ENCODE measurements at regions not wholly inside any gene's neighbourhood (a gene's known extent, or its start where the extent isn't known, plus 50 kb on each side); places are given as distances from the start of the nearest gene placed in this dataset.

- no peak for DNase-seq (ENCODE audit: low spot score)
Observed at GRCh38 chr6:30272032-30272431, 54.7 kb upstream of the TRIM39 start.

GRCh38 chr6:30267423-30267822, 54.2 kb upstream of the TRIM26 start:
- DNase-seq (ENCODE audit: low spot score): no peak

GRCh38 chr6:30265594-30265993, 52.4 kb upstream of the TRIM26 start:
- no peak for DNase-seq (ENCODE audit: low spot score)

- no peak for DNase-seq (ENCODE audit: low spot score)
Observed at GRCh38 chr6:30265181-30265580, 52.0 kb upstream of the TRIM26 start.

GRCh38 chr6:30264743-30265142, 51.5 kb upstream of the TRIM26 start:
- no peak for DNase-seq (ENCODE audit: low spot score)

GRCh38 chr6:30263734-30264133, 50.5 kb upstream of the TRIM26 start:
- DNase-seq (ENCODE audit: low spot score): peak; percentile 45

Measured in RKO (cell line).